ENCODE measurements at regions not wholly inside any gene's neighbourhood (a gene's known extent, or its start where the extent isn't known, plus 50 kb on each side); places are given as distances from the start of the nearest gene placed in this dataset.

- TF ChIP-seq RAD21 (IDR thresholded peaks at IDR 0.05; ENCODE audit: low read depth) (no peak), POLR2AphosphoS5 (IDR thresholded peaks at IDR 0.05; ENCODE audit: low read depth, low read length) (no peak), POLR2A (IDR thresholded peaks at IDR 0.05; ENCODE audit: borderline replicate concordance, extremely low read depth, insufficient read depth, insufficient read length) (no peak), EZH2 (IDR thresholded peaks at IDR 0.05) (no peak), ELF1 (IDR thresholded peaks at IDR 0.05; ENCODE audit: borderline replicate concordance, low read depth) (no peak), SRF (IDR thresholded peaks at IDR 0.05; ENCODE audit: low read depth) (no peak), SIN3A (IDR thresholded peaks at IDR 0.05; ENCODE audit: low read depth) (no peak), FOSL1 (IDR thresholded peaks at IDR 0.05; ENCODE audit: low read depth) (no peak), EGR1 (IDR thresholded peaks at IDR 0.05; ENCODE audit: low read depth) (no peak)
- TF ChIP-seq, protein P1, sequence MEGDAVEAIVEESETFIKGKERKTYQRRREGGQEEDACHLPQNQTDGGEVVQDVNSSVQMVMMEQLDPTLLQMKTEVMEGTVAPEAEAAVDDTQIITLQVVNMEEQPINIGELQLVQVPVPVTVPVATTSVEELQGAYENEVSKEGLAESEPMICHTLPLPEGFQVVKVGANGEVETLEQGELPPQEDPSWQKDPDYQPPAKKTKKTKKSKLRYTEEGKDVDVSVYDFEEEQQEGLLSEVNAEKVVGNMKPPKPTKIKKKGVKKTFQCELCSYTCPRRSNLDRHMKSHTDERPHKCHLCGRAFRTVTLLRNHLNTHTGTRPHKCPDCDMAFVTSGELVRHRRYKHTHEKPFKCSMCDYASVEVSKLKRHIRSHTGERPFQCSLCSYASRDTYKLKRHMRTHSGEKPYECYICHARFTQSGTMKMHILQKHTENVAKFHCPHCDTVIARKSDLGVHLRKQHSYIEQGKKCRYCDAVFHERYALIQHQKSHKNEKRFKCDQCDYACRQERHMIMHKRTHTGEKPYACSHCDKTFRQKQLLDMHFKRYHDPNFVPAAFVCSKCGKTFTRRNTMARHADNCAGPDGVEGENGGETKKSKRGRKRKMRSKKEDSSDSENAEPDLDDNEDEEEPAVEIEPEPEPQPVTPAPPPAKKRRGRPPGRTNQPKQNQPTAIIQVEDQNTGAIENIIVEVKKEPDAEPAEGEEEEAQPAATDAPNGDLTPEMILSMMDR (IDR thresholded peaks at IDR 0.05 in 2 of 3, conservative IDR thresholded peaks at IDR 0.05 in 1 of 3; ENCODE audit: borderline replicate concordance in 1 of 3, insufficient read depth in 1 of 3, low read depth in 2 of 3, low read length in 2 of 3), result no peak
Measured at GRCh38 chr4:95627709-95628108, 78.9 kb upstream of the UNC5C start.
